ENCODE measurements at regions not wholly inside any gene's neighbourhood (a gene's known extent, or its start where the extent isn't known, plus 50 kb on each side); places are given as distances from the start of the nearest gene placed in this dataset.
"Not testable (repeated sequence)": the region's sequence is repeated elsewhere in the genome, so short reads cannot be mapped to it uniquely, and the experiment has no call there.

- no peak for DNase-seq
Measured at GRCh38 chr7:81420526-81421226, 349.2 kb downstream of the HGF start.

- DNase-seq = no peak
Measured at GRCh38 chr7:81419731-81420130, 350.1 kb downstream of the HGF start.

GRCh38 chr7:81416659-81417058 is 353.2 kb downstream of the HGF start:
- DNase-seq = no peak

- DNase-seq = no peak
Measured at GRCh38 chr7:81415181-81415580, 354.7 kb downstream of the HGF start.

GRCh38 chr7:81414411-81414810 is 355.4 kb downstream of the HGF start:
- no peak for DNase-seq

GRCh38 chr7:81410471-81411117 is 359.3 kb downstream of the HGF start:
- peak; percentile 2 for DNase-seq

GRCh38 chr7:81408728-81409127 is 361.1 kb downstream of the HGF start:
- DNase-seq = no peak

- DNase-seq = no peak
Measured at GRCh38 chr7:81407094-81407493, 362.8 kb downstream of the HGF start.

- no peak for DNase-seq
Measured at GRCh38 chr7:81404669-81405068, 365.2 kb downstream of the HGF start.

GRCh38 chr7:81402227-81402626 is 367.6 kb downstream of the HGF start:
- DNase-seq = no peak

GRCh38 chr7:81399471-81399870 is 370.4 kb downstream of the HGF start:
- no peak for DNase-seq

- DNase-seq = no peak
Measured at GRCh38 chr7:81394029-81394428, 375.8 kb downstream of the HGF start.

GRCh38 chr7:81393018-81393417 is 376.8 kb downstream of the HGF start:
- DNase-seq = no peak

- DNase-seq = no peak
Measured at GRCh38 chr7:81385370-81385769, 384.5 kb downstream of the HGF start.

GRCh38 chr7:81383846-81384245 is 386.0 kb downstream of the HGF start:
- DNase-seq = no peak

GRCh38 chr7:81374641-81375040 is 395.2 kb downstream of the HGF start:
- DNase-seq = not testable (repeated sequence)

GRCh38 chr7:81370822-81371221 is 399.0 kb downstream of the HGF start:
- no peak for DNase-seq

GRCh38 chr7:81367326-81367931 is 402.4 kb downstream of the HGF start:
- DNase-seq = no peak

GRCh38 chr7:81366546-81366945 is 403.3 kb downstream of the HGF start:
- no peak for DNase-seq

- no peak for DNase-seq
Measured at GRCh38 chr7:81361769-81362312, 408.0 kb downstream of the HGF start.

- DNase-seq = no peak
Measured at GRCh38 chr7:81355911-81356310, 413.9 kb downstream of the HGF start.

GRCh38 chr7:81349044-81349443 is 420.8 kb downstream of the HGF start:
- DNase-seq = no peak

- no peak for DNase-seq
Measured at GRCh38 chr7:81339946-81340345, 421.1 kb upstream of the SEMA3C start.

- DNase-seq = no peak
Measured at GRCh38 chr7:81333536-81333935, 414.7 kb upstream of the SEMA3C start.
